ENCODE measurements at regions not wholly inside any gene's neighbourhood (a gene's known extent, or its start where the extent isn't known, plus 50 kb on each side); places are given as distances from the start of the nearest gene placed in this dataset.

- TF ChIP-seq POLR2AphosphoS5 (IDR thresholded peaks at IDR 0.05; ENCODE audit: low read depth), result no peak
- TF ChIP-seq CTCF (conservative IDR thresholded peaks at IDR 0.05; ENCODE audit: low read depth in 2 of 2), result no peak
- TF ChIP-seq EZH2phosphoT487 (IDR thresholded peaks at IDR 0.05; ENCODE audit: unreplicated experiment), result no peak
- TF ChIP-seq JUNB (IDR thresholded peaks at IDR 0.05; ENCODE audit: unreplicated experiment), result no peak
- TF ChIP-seq ETS1 (IDR thresholded peaks at IDR 0.05), result no peak
These were observed 243.8 kb upstream of the RAB4A start for GRCh38 chr1:229027158-229027557.

Measured in GM23338 (cell line).